HuH-7 (cell line): ENCODE measurements at regions not wholly inside any gene's neighbourhood (a gene's known extent, or its start where the extent isn't known, plus 50 kb on each side); places are given as distances from the start of the nearest gene placed in this dataset.

Source experiments
- DNase-seq: peaks from one replicate; pipeline ENCODE4 v3.0.0; 2011; ENCODE audit warnings: low spot score

GRCh38 chr17:79521225-79521624 is 89.6 kb downstream of the RBFOX3 start:
- DNase-seq, result no peak

DNA sequence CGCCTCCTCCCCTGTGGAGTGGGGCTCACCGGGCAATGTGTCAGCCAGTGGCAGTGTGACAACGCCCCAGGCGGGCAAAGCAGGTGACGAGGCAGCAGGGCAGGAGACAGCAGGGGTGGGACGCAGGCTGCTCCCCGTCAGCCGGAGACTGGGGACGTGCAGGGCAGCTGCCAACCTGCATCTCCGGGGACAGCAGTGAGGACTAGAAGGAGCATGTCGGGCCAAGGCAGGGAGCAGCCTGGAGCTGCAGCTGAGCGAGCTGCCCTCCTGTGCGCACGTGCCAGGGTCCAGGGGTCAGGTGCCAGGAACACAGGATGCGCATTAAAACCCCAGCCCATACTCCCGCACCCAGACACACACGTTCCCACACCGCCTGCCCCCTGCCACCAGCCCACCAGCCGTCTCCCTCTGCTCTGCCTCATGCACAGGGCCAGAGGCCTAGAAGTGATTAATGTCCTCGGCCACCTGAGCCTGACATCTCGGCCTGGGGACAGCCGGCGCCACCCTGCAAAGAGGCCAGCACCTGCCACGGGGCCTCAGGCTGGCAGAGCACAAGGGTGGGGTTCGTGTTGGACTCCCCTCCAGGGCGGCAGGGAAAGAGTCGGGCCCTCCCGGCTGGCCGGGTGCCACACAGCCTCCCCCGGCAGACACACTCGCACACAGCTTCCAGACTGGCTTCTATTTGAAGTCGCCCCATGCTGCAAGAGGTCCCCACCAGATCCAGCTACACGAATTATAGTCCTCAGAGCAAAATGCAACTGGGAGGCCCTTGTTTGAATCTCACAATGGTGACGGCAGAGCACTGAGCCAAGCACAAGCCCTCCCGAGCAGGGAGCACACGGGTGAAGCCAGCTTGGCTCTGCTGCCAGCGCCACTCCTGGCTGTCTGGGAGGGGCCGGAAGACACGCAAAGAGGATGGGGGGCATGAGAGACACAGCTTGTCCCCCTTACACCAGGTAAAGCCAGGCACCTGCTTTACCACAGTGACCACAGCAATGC is 90.4 kb downstream of the RBFOX3 start:
- no peak for DNase-seq

DNA sequence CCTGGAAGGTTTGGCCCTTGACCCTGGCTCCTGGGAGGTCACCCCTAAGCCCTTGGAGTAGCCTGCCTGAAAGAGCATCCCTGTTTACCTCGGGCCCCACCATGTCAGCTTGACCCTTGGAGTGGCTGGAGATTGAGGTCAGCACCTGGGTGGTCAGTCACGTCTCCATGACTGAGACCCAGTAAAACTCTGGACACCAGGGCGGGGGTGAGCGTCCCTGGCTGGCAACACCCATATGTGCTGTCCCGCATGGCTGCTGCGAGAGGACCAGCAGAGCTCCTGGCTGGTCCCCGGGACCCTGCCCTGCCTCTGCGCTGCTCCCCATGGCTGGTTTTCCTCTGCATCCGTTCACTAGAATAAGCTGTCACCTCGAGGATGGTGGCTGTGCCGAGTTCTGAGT is 91.2 kb downstream of the RBFOX3 start:
- DNase-seq, result no peak

DNA sequence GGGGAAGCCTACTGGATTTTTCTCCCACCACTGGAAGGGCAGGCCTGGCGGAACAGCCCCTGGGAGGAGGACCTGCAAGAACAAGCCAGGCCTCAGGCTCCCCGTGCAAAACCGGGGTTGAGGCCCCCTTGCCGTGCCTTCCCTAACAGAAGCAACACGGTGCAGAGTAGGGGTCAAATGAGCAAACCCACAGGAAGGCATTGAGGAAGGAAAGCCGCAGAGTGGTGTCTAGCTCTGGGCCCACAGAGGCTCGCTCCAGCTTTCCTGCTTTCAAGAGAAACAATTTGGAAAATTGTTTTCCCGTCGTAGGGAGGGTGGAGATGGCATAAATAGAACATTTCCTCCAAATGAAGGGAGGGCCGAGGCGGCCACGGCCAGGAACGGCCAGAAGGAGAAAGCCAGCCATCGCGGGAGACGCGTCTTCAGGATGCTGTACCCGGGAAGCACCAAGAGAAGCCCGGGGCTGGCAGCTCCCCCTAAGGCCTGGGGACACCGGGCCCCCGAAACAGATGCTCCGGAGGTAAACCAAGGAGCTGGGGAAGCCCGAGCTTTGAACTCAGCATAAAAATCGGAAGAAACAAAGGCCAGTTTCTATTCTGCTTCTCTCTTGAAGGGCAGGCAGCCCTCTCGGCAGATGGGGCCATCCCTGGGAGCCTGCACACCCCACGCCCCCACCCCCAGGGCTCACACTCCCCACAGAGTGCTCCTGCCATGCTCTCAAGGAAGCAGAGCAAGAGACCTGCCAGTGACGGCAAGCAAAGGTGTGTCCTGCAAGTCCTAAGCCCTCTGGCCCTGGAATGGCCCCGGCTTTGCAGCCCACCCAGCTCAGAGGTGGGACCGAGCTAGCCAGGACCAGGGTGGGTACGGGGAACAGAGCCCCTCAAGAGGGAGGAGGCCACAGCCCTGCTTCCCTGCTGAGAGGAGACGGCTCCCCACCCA is 92.0 kb downstream of the RBFOX3 start:
- no peak for DNase-seq

DNA sequence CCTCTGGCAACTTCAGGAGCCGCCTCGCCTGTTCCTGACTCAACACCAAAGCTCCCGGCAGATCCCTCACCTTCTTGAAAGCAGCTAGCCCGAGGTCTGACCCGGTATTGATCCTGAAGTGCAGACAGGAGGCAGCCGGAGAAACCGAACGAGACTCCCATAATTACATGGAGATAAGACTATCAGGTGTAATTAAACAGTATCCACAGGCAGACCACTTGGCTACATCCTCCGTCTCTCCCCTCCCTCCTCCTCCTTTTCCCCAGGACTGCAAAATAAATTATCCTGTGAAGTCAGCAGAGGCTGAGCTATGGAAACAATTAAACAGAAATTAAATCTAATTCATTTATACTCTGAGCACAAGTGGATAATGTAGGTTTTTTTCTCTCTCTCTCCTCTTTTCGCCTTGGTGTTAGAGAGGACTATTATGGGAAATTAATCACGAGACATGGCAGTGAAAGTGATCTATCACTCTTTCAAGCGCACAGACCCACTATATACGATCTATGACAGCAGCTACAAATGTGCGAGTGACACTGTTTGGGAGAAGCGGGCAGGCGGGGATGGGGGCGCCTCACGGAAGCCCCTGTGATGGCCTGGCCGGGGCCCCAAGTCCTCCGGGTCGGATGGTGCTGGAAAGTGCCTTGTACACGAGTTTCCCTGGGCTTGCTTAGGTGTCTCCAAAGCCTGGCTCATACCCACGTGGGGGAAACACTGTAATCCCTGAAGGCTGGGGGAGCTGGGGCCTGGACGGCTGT is 92.8 kb downstream of the RBFOX3 start:
- DNase-seq, result no peak

- DNase-seq, result no peak
These were observed 94.9 kb downstream of the RBFOX3 start for GRCh38 chr17:79515646-79516571.

DNA sequence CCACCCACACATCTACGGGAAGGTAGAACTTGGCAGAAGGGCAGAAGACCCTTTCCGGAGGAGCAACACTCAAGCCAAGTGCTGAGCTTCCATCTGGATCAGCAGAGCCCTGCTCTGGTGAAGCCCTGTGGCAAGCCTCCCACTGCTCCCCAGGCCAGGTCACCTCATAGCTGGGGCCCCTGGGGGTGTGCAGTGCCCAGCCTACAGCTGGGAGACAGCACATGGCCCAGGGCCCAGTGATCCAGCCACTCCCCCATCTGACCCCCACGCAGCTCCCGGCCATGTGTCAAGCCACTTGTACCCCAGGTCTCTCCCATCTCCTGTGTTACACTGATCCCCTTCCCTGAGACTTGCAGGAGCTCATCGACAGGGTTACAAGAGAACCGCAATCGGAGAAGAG is 95.7 kb downstream of the RBFOX3 start:
- DNase-seq, result no peak

- no peak for DNase-seq
These were observed 96.9 kb downstream of the RBFOX3 start for GRCh38 chr17:79513820-79514535.

- DNase-seq, result no peak
These were observed 97.6 kb downstream of the RBFOX3 start for GRCh38 chr17:79513206-79513605.

- DNase-seq, result no peak
These were observed 99.4 kb downstream of the RBFOX3 start for GRCh38 chr17:79511471-79511870.

DNA sequence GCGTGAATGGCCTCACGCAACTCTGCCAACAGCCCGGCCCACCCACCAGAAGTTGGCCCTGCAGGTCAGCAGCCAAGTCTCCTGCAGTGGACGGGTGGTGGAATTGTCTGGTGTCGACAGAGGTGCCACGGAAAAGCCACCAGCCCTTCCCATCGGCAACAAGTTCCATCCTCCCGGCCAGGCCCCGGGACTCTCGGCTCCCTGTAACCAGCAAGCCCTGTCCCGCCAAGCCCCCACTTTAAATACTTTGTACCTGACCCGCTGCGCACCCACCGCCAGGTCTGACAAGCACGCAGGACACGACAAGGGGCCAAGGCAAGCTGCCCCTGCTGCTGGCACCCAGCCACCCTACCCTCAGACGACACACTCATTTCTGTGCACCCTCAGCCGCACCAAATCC is 100.8 kb downstream of the RBFOX3 start:
- no peak for DNase-seq

DNA sequence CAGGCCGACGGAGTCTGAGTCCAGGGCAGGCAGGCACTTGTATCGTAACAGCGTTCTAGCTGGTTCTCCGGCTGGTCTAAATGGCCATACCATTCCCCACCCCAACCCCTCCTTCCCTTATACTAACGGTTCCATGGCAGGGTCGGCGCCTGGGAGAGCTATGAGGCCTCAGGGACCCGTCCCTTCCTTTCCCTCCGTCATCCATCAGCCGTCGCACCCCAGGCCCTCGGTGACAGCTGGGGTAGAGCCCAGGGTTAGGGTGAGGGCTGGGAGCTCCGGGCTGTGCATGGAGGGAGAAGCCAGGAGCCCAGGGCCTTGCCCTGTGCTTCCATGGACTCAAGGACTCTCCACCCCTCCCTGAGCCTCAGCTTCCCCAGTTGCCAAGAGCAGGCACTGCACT is 101.4 kb downstream of the RBFOX3 start:
- DNase-seq, result no peak

GRCh38 chr17:79509008-79509407 is 101.8 kb downstream of the RBFOX3 start:
- DNase-seq, result no peak

DNA sequence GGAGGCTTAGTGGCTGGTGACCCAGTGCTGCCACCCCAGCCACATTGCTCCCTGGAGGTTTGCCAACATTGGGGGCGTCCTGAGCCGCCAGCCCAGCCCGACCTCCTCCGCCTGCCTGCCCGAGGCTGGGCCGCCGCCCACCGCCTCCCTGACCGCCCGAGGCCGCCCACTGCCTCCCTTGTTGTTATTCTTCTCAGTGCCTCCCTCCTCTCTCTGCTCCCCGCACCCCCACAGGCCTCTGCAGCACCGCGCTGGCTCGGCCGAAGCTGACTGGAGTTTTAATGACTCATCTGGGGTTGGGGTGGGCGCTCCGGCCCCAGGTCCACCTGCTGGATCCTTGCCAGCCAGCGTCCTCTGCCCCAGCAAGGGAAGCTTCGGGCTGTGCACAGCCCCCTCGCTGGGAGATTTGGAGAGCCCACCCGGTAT is 102.5 kb downstream of the RBFOX3 start:
- DNase-seq, result no peak

- no peak for DNase-seq
These were observed 103.9 kb downstream of the RBFOX3 start for GRCh38 chr17:79506955-79507354.

GRCh38 chr17:79506150-79506870 is 104.5 kb downstream of the RBFOX3 start:
- no peak for DNase-seq

DNA sequence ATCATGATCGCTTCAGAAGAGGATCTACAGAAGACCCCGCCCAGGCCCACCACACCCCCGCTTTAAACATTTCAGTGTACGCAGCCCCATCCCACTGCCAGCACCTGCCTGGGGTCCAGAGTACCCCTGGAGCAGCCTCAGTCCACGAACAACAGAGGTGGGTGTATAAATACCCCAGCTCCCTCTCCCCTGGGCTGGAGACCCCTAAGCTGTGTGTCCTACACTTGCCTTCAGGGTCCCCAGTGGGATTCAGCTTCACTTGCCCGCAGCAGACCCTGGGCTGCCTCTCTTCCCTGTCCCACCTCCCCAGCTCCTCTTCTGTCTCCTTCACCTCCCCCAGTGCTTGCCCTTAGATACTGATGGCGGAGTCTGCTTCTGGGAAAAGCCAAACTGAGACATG is 105.7 kb downstream of the RBFOX3 start:
- DNase-seq, result no peak

DNA sequence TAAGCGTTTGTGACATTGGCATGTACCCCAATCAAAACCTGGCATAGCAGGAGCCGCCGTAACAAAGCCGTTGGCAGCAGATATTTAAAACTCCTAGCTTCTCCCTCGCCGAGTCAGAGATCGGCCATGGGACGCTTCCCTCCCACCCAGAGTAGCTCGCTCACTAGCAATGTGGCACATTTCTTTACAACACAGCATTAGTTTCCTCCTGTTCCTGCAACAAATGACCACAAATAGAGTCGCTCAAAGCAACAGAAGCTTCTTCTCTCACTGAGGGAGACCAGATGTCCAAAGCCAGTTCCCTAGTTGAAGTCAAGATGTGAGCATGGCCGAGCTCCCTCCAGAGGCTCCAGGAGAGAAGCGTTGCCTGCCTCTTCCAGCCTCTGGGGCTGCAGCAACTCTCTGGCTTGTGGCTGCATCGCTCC is 106.7 kb downstream of the RBFOX3 start:
- DNase-seq, result no peak

GRCh38 chr17:79503126-79503839 is 107.6 kb downstream of the RBFOX3 start:
- no peak for DNase-seq
